ENCODE measurements at regions not wholly inside any gene's neighbourhood (a gene's known extent, or its start where the extent isn't known, plus 50 kb on each side); places are given as distances from the start of the nearest gene placed in this dataset.

DNA sequence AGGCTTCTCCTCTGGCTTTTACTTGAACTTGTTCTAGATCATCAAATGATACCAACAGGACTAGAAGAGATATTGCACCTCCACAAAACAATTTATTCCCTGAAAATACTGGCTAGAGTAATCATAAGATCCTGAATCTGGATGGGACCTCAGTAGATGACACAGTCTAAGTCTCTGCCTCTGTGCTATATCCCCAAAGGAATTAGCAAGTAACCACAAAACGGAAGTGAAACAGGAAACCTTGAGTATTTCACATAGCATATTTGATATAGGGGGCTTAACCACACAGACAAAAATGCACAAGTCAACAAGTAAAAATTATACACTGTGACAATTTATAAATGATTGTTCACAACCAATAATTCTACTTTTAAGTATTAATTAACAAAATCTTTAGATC lies 456.9 kb upstream of the TNP1 start:
- TF ChIP-seq, protein P1, sequence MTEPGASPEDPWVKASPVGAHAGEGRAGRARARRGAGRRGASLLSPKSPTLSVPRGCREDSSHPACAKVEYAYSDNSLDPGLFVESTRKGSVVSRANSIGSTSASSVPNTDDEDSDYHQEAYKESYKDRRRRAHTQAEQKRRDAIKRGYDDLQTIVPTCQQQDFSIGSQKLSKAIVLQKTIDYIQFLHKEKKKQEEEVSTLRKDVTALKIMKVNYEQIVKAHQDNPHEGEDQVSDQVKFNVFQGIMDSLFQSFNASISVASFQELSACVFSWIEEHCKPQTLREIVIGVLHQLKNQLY (CRISPR knock-in tag; IDR thresholded peaks at IDR 0.05): no peak
- TF ChIP-seq, protein P2, sequence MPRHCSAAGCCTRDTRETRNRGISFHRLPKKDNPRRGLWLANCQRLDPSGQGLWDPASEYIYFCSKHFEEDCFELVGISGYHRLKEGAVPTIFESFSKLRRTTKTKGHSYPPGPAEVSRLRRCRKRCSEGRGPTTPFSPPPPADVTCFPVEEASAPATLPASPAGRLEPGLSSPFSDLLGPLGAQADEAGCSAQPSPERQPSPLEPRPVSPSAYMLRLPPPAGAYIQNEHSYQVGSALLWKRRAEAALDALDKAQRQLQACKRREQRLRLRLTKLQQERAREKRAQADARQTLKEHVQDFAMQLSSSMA (CRISPR knock-in tag; IDR thresholded peaks at IDR 0.05): no peak
- TF ChIP-seq, protein P3, sequence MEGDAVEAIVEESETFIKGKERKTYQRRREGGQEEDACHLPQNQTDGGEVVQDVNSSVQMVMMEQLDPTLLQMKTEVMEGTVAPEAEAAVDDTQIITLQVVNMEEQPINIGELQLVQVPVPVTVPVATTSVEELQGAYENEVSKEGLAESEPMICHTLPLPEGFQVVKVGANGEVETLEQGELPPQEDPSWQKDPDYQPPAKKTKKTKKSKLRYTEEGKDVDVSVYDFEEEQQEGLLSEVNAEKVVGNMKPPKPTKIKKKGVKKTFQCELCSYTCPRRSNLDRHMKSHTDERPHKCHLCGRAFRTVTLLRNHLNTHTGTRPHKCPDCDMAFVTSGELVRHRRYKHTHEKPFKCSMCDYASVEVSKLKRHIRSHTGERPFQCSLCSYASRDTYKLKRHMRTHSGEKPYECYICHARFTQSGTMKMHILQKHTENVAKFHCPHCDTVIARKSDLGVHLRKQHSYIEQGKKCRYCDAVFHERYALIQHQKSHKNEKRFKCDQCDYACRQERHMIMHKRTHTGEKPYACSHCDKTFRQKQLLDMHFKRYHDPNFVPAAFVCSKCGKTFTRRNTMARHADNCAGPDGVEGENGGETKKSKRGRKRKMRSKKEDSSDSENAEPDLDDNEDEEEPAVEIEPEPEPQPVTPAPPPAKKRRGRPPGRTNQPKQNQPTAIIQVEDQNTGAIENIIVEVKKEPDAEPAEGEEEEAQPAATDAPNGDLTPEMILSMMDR (CRISPR knock-in tag; IDR thresholded peaks at IDR 0.05): no peak
- TF ChIP-seq SALL2 (CRISPR knock-in tag; IDR thresholded peaks at IDR 0.05) (no peak), NR2C2 (CRISPR knock-in tag; IDR thresholded peaks at IDR 0.05; ENCODE audit: borderline replicate concordance) (no peak), POLR2A (IDR thresholded peaks at IDR 0.05; ENCODE audit: insufficient read depth in 1 of 2, low read depth in 2 of 2, low read length in 2 of 2) (no peak), EZH2 (conservative IDR thresholded peaks at IDR 0.05; ENCODE audit: low read depth, low read length) (no peak), ZNF776 (CRISPR knock-in tag; IDR thresholded peaks at IDR 0.05) (no peak)
- TF ChIP-seq, protein P4, sequence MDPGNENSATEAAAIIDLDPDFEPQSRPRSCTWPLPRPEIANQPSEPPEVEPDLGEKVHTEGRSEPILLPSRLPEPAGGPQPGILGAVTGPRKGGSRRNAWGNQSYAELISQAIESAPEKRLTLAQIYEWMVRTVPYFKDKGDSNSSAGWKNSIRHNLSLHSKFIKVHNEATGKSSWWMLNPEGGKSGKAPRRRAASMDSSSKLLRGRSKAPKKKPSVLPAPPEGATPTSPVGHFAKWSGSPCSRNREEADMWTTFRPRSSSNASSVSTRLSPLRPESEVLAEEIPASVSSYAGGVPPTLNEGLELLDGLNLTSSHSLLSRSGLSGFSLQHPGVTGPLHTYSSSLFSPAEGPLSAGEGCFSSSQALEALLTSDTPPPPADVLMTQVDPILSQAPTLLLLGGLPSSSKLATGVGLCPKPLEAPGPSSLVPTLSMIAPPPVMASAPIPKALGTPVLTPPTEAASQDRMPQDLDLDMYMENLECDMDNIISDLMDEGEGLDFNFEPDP (CRISPR knock-in tag; conservative IDR thresholded peaks at IDR 0.05): no peak
- TF ChIP-seq, protein P5, sequence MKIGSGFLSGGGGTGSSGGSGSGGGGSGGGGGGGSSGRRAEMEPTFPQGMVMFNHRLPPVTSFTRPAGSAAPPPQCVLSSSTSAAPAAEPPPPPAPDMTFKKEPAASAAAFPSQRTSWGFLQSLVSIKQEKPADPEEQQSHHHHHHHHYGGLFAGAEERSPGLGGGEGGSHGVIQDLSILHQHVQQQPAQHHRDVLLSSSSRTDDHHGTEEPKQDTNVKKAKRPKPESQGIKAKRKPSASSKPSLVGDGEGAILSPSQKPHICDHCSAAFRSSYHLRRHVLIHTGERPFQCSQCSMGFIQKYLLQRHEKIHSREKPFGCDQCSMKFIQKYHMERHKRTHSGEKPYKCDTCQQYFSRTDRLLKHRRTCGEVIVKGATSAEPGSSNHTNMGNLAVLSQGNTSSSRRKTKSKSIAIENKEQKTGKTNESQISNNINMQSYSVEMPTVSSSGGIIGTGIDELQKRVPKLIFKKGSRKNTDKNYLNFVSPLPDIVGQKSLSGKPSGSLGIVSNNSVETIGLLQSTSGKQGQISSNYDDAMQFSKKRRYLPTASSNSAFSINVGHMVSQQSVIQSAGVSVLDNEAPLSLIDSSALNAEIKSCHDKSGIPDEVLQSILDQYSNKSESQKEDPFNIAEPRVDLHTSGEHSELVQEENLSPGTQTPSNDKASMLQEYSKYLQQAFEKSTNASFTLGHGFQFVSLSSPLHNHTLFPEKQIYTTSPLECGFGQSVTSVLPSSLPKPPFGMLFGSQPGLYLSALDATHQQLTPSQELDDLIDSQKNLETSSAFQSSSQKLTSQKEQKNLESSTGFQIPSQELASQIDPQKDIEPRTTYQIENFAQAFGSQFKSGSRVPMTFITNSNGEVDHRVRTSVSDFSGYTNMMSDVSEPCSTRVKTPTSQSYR (CRISPR knock-in tag; IDR thresholded peaks at IDR 0.05; ENCODE audit: borderline replicate concordance): no peak
- TF ChIP-seq, protein P6, sequence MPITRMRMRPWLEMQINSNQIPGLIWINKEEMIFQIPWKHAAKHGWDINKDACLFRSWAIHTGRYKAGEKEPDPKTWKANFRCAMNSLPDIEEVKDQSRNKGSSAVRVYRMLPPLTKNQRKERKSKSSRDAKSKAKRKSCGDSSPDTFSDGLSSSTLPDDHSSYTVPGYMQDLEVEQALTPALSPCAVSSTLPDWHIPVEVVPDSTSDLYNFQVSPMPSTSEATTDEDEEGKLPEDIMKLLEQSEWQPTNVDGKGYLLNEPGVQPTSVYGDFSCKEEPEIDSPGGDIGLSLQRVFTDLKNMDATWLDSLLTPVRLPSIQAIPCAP (CRISPR knock-in tag; IDR thresholded peaks at IDR 0.05; ENCODE audit: low read depth): no peak
